ENCODE measurements at regions not wholly inside any gene's neighbourhood (a gene's known extent, or its start where the extent isn't known, plus 50 kb on each side); places are given as distances from the start of the nearest gene placed in this dataset.
A peak's percentile ranks its signal among the peaks of the same experiment; 100 is the strongest.
"Not testable (repeated sequence)": the region's sequence is repeated elsewhere in the genome, so short reads cannot be mapped to it uniquely, and the experiment has no call there.

GRCh38 chr15:66981771-66982170 is 83.6 kb upstream of the SMAD3 start:
- H3K4me1 Mint-ChIP-seq = no peaks in the 10 kb centered on the region
- no peaks in the 10 kb centered on the region for H3K36me3 Mint-ChIP-seq
- peaks cover 37% of the 10 kb centered on the region for H3K27me3 Mint-ChIP-seq
- no peak overlapping the region for H3K4me3 Mint-ChIP-seq
- DNase-seq = peak; percentile 22
- CTCF ChIA-PET = no interaction called here
- ATAC-seq = no peak
- no peaks in the 10 kb centered on the region for H3K9me3 Mint-ChIP-seq (ENCODE audit: low read depth)
- no peak overlapping the region for H3K27ac Mint-ChIP-seq

GRCh38 chr15:66982250-66982649 is 83.2 kb upstream of the SMAD3 start:
- Mint-ChIP-seq H3K27ac (no peak overlapping the region), H3K27me3 (peaks cover 33% of the 10 kb centered on the region), H3K9me3 (ENCODE audit: low read depth) (no peaks in the 10 kb centered on the region), H3K4me1 (no peaks in the 10 kb centered on the region), H3K4me3 (no peak overlapping the region), H3K36me3 (no peaks in the 10 kb centered on the region)
- ATAC-seq (no peak), DNase-seq (peak; percentile 16)
- CTCF ChIA-PET = no interaction called here

GRCh38 chr15:66982816-66983215 is 82.6 kb upstream of the SMAD3 start:
- no peak overlapping the region for H3K27ac Mint-ChIP-seq
- H3K4me3 Mint-ChIP-seq = no peak overlapping the region
- no peaks in the 10 kb centered on the region for H3K36me3 Mint-ChIP-seq
- no peak for ATAC-seq
- DNase-seq = peak; percentile 14
- peaks cover 33% of the 10 kb centered on the region for H3K27me3 Mint-ChIP-seq
- no peaks in the 10 kb centered on the region for H3K9me3 Mint-ChIP-seq (ENCODE audit: low read depth)
- CTCF ChIA-PET = no interaction called here
- H3K4me1 Mint-ChIP-seq = no peaks in the 10 kb centered on the region

GRCh38 chr15:66985653-66986052 is 79.7 kb upstream of the SMAD3 start:
- Mint-ChIP-seq H3K4me1 (no peaks in the 10 kb centered on the region), H3K4me3 (no peak overlapping the region), H3K9me3 (ENCODE audit: low read depth) (peaks cover 3% of the 10 kb centered on the region), H3K27me3 (peaks cover 43% of the 10 kb centered on the region), H3K27ac (no peak overlapping the region), H3K36me3 (no peaks in the 10 kb centered on the region)
- peak; percentile 15 for DNase-seq
- CTCF ChIA-PET = no interaction called here
- no peak for ATAC-seq

- DNase-seq = peak; percentile 4
- H3K27ac Mint-ChIP-seq = no peak overlapping the region
- no peaks in the 10 kb centered on the region for H3K4me1 Mint-ChIP-seq
- peaks cover 3% of the 10 kb centered on the region for H3K9me3 Mint-ChIP-seq (ENCODE audit: low read depth)
- no peak for ATAC-seq
- H3K27me3 Mint-ChIP-seq = peaks cover 43% of the 10 kb centered on the region
- CTCF ChIA-PET = no interaction called here
- H3K36me3 Mint-ChIP-seq = no peaks in the 10 kb centered on the region
- no peak overlapping the region for H3K4me3 Mint-ChIP-seq
Measured at GRCh38 chr15:66986951-66987350, 78.5 kb upstream of the SMAD3 start.

- no peaks in the 10 kb centered on the region for H3K36me3 Mint-ChIP-seq
- no peak overlapping the region for H3K4me3 Mint-ChIP-seq
- CTCF ChIA-PET = no interaction called here
- peaks cover 3% of the 10 kb centered on the region for H3K9me3 Mint-ChIP-seq (ENCODE audit: low read depth)
- no peak overlapping the region for H3K27ac Mint-ChIP-seq
- no peaks in the 10 kb centered on the region for H3K4me1 Mint-ChIP-seq
- ATAC-seq (no peak), DNase-seq (no peak)
- H3K27me3 Mint-ChIP-seq = peaks cover 31% of the 10 kb centered on the region
Measured at GRCh38 chr15:66993090-66993489, 72.3 kb upstream of the SMAD3 start.

- no peak overlapping the region for H3K27ac Mint-ChIP-seq
- H3K4me3 Mint-ChIP-seq = no peak overlapping the region
- no peaks in the 10 kb centered on the region for H3K4me1 Mint-ChIP-seq
- CTCF ChIA-PET = no interaction called here
- no peaks in the 10 kb centered on the region for H3K36me3 Mint-ChIP-seq
- peaks cover 31% of the 10 kb centered on the region for H3K27me3 Mint-ChIP-seq
- no peak for ATAC-seq
- H3K9me3 Mint-ChIP-seq (ENCODE audit: low read depth) = peaks cover 4% of the 10 kb centered on the region
- DNase-seq = no peak
Measured at GRCh38 chr15:66993874-66994696, 71.3 kb upstream of the SMAD3 start.

GRCh38 chr15:66994927-66995656 is 70.3 kb upstream of the SMAD3 start:
- H3K4me3 Mint-ChIP-seq = no peak overlapping the region
- peaks cover 2% of the 10 kb centered on the region for H3K36me3 Mint-ChIP-seq
- no peak overlapping the region for H3K27ac Mint-ChIP-seq
- CTCF ChIA-PET = no interaction called here
- no peaks in the 10 kb centered on the region for H3K4me1 Mint-ChIP-seq
- ATAC-seq (no peak), DNase-seq (no peak)
- peaks cover 6% of the 10 kb centered on the region for H3K9me3 Mint-ChIP-seq (ENCODE audit: low read depth)
- H3K27me3 Mint-ChIP-seq = peaks cover 22% of the 10 kb centered on the region

GRCh38 chr15:66996094-66996493 is 69.3 kb upstream of the SMAD3 start:
- H3K27me3 Mint-ChIP-seq = peaks cover 21% of the 10 kb centered on the region

GRCh38 chr15:66997212-66997611 is 68.2 kb upstream of the SMAD3 start:
- CTCF ChIA-PET = no interaction called here

More at GRCh38 chr15:66996094-66996493, 69.3 kb upstream of the SMAD3 start:
- Mint-ChIP-seq H3K36me3 (peaks cover 2% of the 10 kb centered on the region), H3K4me3 (no peak overlapping the region), H3K27ac (no peak overlapping the region), H3K9me3 (ENCODE audit: low read depth) (peaks cover 6% of the 10 kb centered on the region), H3K4me1 (no peaks in the 10 kb centered on the region)
- ATAC-seq (no peak), DNase-seq (no peak)
- CTCF ChIA-PET = no interaction called here

GRCh38 chr15:66998234-66998633 is 67.2 kb upstream of the SMAD3 start:
- H3K27ac Mint-ChIP-seq; H3K36me3 Mint-ChIP-seq; DNase-seq; ATAC-seq; H3K4me1 Mint-ChIP-seq; H3K4me3 Mint-ChIP-seq; CTCF ChIA-PET; H3K9me3 Mint-ChIP-seq (ENCODE audit: low read depth): not testable (repeated sequence)
- peaks cover 16% of the 10 kb centered on the region for H3K27me3 Mint-ChIP-seq

More at GRCh38 chr15:66997212-66997611, 68.2 kb upstream of the SMAD3 start:
- Mint-ChIP-seq H3K27me3 (peaks cover 22% of the 10 kb centered on the region), H3K27ac (no peak overlapping the region), H3K4me1 (no peaks in the 10 kb centered on the region), H3K36me3 (peaks cover 2% of the 10 kb centered on the region), H3K4me3 (no peak overlapping the region), H3K9me3 (ENCODE audit: low read depth) (peaks cover 6% of the 10 kb centered on the region)
- DNase-seq = no peak
- ATAC-seq = no peak

GRCh38 chr15:66999046-66999968 is 66.1 kb upstream of the SMAD3 start:
- no peaks in the 10 kb centered on the region for H3K4me1 Mint-ChIP-seq
- DNase-seq = no peak
- no peak overlapping the region for H3K4me3 Mint-ChIP-seq
- H3K27ac Mint-ChIP-seq = no peak overlapping the region
- peaks cover 2% of the 10 kb centered on the region for H3K36me3 Mint-ChIP-seq
- H3K9me3 Mint-ChIP-seq (ENCODE audit: low read depth) = peaks cover 6% of the 10 kb centered on the region
- ATAC-seq = no peak
- peaks cover 16% of the 10 kb centered on the region for H3K27me3 Mint-ChIP-seq
- CTCF ChIA-PET = no interaction called here

GRCh38 chr15:67000896-67001295 is 64.5 kb upstream of the SMAD3 start:
- H3K9me3 Mint-ChIP-seq (ENCODE audit: low read depth) = peaks cover 6% of the 10 kb centered on the region

More at GRCh38 chr15:67000896-67001295, 64.5 kb upstream of the SMAD3 start:
- H3K27ac Mint-ChIP-seq = no peak overlapping the region
- H3K27me3 Mint-ChIP-seq = peaks cover 16% of the 10 kb centered on the region
- DNase-seq (no peak), ATAC-seq (no peak)
- H3K4me3 Mint-ChIP-seq = no peak overlapping the region
- peaks cover 2% of the 10 kb centered on the region for H3K36me3 Mint-ChIP-seq
- no peaks in the 10 kb centered on the region for H3K4me1 Mint-ChIP-seq
- CTCF ChIA-PET = no interaction called here

Measured in activated CD8-positive, alpha-beta memory T cell treated with anti-CD3 and anti-CD28 coated beads, Interleukin-2, amount 10 ng/mL, durations not matched to agents 7 days and 5 days (primary cell).